HCT116 (cell line): ENCODE measurements at regions not wholly inside any gene's neighbourhood (a gene's known extent, or its start where the extent isn't known, plus 50 kb on each side); places are given as distances from the start of the nearest gene placed in this dataset.
"Not testable (repeated sequence)": the region's sequence is repeated elsewhere in the genome, so short reads cannot be mapped to it uniquely, and the experiment has no call there.

Source experiments
- ATAC-seq: fragments of 200-7000 bp; cut with Tn5 transposase; 2 replicates; pipeline ENCODE4 v1.9.1; 2020; ENCODE audit warnings: mild to moderate bottlenecking, moderate library complexity
- BruUV-seq: library from RNA; stranded (reverse); fragments of 400-500 nt; replicated peaks from 2 replicates; lab custom pipeline; 2021; lab: Mats Ljungman, UMichigan
- CTCF ChIA-PET: fragments of 300-600 bp; sonication (Branson Sonifier 250); formaldehyde crosslinking; loops from one replicate; lab custom pipeline; 2021; ENCODE audit warnings: antibody characterized with exemption; lab: Charles Lee
- POLR2A ChIA-PET: fragments of 300-600, 350-600 bp; sonication (Branson Sonifier 250); formaldehyde crosslinking; loops from one replicate; lab custom pipeline; 2021; ENCODE audit warnings: antibody characterized with exemption; lab: Charles Lee
- RAD21 ChIA-PET, 2 experiments: fragments of 300-600 bp; sonication (Branson Sonifier 250); formaldehyde crosslinking; loops; one replicate each; lab custom pipeline; 2023; ENCODE audit warnings: low total read pairs in 2 of 2; ENCODE audit not compliant: uncharacterized antibody in 2 of 2, unreplicated experiment in 2 of 2, low non-redundant PET in 1 of 2; lab: Charles Lee
- DNase-seq: peaks from one replicate; pipeline ENCODE4 v3.0.0-alpha.2; 2010; ENCODE audit warnings: low read depth, low spot score
- H2AFZ ChIP-seq: fragments of 200-600 bp; shearing (Covaris generic), sonication (generic); 2 replicates; pipeline ENCODE4 v1.6.1; 2017; ENCODE audit warnings: low read depth, mixed run types, mixed read lengths, antibody characterized with exemption, low read length; ENCODE audit not compliant: poor library complexity, severe bottlenecking
- H3K27ac ChIP-seq: 2 replicates; pipeline ENCODE4 v1.5.1; 2012; ENCODE audit warnings: low read depth, low read length
- H3K27me3 ChIP-seq: fragments of 200-600 bp; sonication (generic); 2 replicates; pipeline ENCODE4 v1.6.1; 2016; ENCODE audit warnings: mixed run types, low read length, mixed read lengths; ENCODE audit not compliant: insufficient read depth
- H3K36me3 ChIP-seq, 2 experiments: fragments of 200-500 bp in 1 of 2; fragments of 200-600 bp in 1 of 2; sonication (Bioruptor generic) in 1 of 2; sonication (generic) in 1 of 2; 2 replicates each; pipeline versions ENCODE4 v1.5.1 to v1.6.1; 2014 to 2016; ENCODE audit warnings: low read length in 2 of 2, inconsistent platforms in 1 of 2, mixed read lengths in 1 of 2, mixed run types in 1 of 2; ENCODE audit not compliant: insufficient read depth in 2 of 2, control insufficient read depth in 1 of 2
- H3K4me1 ChIP-seq, 2 experiments: fragments of 200-600 bp in 1 of 2; sonication (generic) in 1 of 2; 2 replicates each; pipeline versions ENCODE4 v1.5.1 to v1.6.1; 2012 to 2017; ENCODE audit warnings: low read length in 2 of 2, inconsistent platforms in 1 of 2, mild to moderate bottlenecking in 1 of 2, mixed read lengths in 1 of 2, mixed run types in 1 of 2, moderate library complexity in 1 of 2; ENCODE audit not compliant: insufficient read depth in 2 of 2, control insufficient read depth in 1 of 2
- H3K4me2 ChIP-seq: fragments of 200-600 bp; sonication (generic); 2 replicates; pipeline ENCODE4 v1.6.1; 2017; ENCODE audit warnings: mixed run types, low read length, mixed read lengths
- H3K4me3 ChIP-seq, 2 experiments: fragments of 200-600 bp in 1 of 2; sonication (generic) in 1 of 2; replicated peaks in 1 of 2; 2 replicates each; pipeline ENCODE4 v1.5.1; 2011 to 2016; ENCODE audit warnings: low read length in 2 of 2, control low read depth in 1 of 2, low read depth in 1 of 2, mild to moderate bottlenecking in 1 of 2, mixed read lengths in 1 of 2, mixed run types in 1 of 2
- H3K79me2 ChIP-seq: fragments of 200-600 bp; sonication (generic); 2 replicates; pipeline ENCODE4 v1.6.1; 2017; ENCODE audit warnings: mild to moderate bottlenecking, mixed run types, low read length, moderate library complexity, mixed read lengths; ENCODE audit not compliant: insufficient read depth
- H3K9ac ChIP-seq: fragments of 200-600 bp; sonication (generic); 2 replicates; pipeline ENCODE4 v1.6.1; 2016; ENCODE audit warnings: low read length, mixed read lengths
- H3K9me2 ChIP-seq: fragments of 200-600 bp; sonication (generic), shearing (Covaris generic); 2 replicates; pipeline ENCODE4 v1.6.1; 2017; ENCODE audit warnings: mixed run types, mild to moderate bottlenecking, moderate library complexity; ENCODE audit not compliant: insufficient read depth
- H3K9me3 ChIP-seq, 2 experiments: fragments of 200-500 bp in 1 of 2; fragments of 200-600 bp in 1 of 2; sonication (Bioruptor generic) in 1 of 2; sonication (generic) in 1 of 2; 2 replicates each; pipeline ENCODE4 v1.6.1; 2014 to 2017; ENCODE audit warnings: low read length in 2 of 2, mixed read lengths in 2 of 2, inconsistent platforms in 1 of 2, low read depth in 1 of 2, mild to moderate bottlenecking in 1 of 2, mixed run types in 1 of 2, moderate library complexity in 1 of 2; ENCODE audit not compliant: control insufficient read depth in 1 of 2, insufficient read depth in 1 of 2
- H4K20me1 ChIP-seq: fragments of 200-600 bp; sonication (generic), shearing (Covaris generic); 2 replicates; pipeline ENCODE4 v1.6.1; 2017; ENCODE audit warnings: mixed run types, mild to moderate bottlenecking, moderate library complexity; ENCODE audit not compliant: insufficient read depth
- TCF7L2 ChIP-seq: IDR thresholded peaks from 2 replicates; pipeline ENCODE4 v1.7.0; 2011; ENCODE audit warnings: borderline replicate concordance, inconsistent platforms; ENCODE audit not compliant: insufficient read depth, insufficient read length; ENCODE audit errors: extremely low read depth
- ZFX ChIP-seq: fragments of 450-650 bp; IDR thresholded peaks from 2 replicates; pipeline ENCODE4 v1.6.1; 2017
- intact Hi-C: fragments of 100-400 bp; cut with micrococcal nuclease; formaldehyde crosslinking; loops from 2 replicates; pipeline ENCODE4 v1.10.0; 2022

DNA sequence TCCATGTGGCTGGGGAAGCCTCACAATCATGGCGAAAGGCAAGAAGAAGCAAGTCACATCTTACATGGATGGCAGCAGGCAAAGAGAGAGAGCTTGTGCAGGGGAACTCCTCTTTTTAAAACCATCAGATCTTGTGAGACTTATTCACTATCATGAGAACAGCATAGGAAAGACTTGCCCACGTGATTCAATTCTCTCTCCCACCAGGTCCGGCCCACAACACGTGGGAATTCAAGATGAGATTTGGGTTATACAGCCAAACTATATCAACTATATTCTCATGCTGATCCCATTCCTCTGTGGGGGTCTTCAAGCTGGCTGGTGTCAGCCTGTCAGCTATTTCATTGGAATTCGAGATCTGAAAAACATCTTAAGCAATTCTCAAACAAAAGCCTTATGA is 56.7 kb upstream of the RBM24 start:
- ATAC-seq, H2AFZ ChIP-seq, H3K4me3 ChIP-seq, H3K36me3 ChIP-seq, H3K9ac ChIP-seq, H3K4me2 ChIP-seq, H3K27me3 ChIP-seq, H3K27ac ChIP-seq, POLR2A ChIA-PET, BruUV-seq, H3K9me3 ChIP-seq, DNase-seq, RAD21 ChIA-PET, H4K20me1 ChIP-seq, H3K79me2 ChIP-seq, H3K4me1 ChIP-seq, CTCF ChIA-PET, H3K9me2 ChIP-seq, intact Hi-C loops: not testable (repeated sequence)

DNA sequence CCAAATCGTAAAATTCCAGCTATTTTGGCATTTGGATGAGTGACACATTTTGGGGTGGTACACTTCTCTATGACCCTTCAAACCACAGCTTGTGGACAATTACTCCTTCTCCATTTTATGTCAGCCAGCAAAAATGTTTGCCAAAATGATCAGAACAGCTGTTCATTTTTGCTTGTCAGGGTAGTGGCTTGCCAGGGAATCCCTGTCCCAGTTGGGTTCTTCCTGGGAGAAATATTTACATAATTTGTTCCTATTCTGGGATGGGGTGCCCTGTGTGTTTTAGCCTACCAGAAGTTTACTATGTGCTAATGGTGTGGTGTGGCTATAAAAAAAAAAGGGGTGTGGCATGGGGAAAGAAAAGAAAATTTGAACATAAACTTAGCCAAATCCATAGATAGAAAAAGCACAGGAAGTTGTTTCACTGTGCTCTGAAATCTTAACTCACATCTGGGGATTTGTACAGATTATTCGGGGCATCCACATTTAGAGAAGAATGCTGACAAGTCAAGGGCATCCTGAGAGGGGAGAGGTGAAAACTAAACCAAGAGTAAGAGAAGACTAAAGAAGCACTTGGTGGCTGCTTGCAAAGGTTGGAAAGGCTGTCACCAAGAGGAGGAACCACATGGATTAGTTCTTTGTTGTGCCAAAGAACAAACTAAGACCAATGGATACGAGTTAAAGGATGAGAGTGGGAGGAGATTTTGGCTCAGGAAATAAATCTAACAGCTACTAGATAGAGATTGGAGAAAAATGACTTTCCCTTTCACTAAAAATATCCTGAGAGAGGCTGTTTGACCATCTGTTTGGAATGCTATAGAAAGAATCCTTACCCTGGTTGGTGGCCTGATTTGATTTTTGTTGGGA is 55.2 kb upstream of the RBM24 start:
- RAD21 ChIA-PET = no interaction called here
- intact Hi-C loops = no loop called here

More for the DNA sequence above, 55.2 kb upstream of the RBM24 start:
- TF ChIP-seq TCF7L2 = no peak
- no peak for TF ChIP-seq ZFX
- Histone ChIP-seq H3K27ac (no peak overlapping the region), H3K9me2 (no peaks in the 10 kb centered on the region), H3K79me2 (no peaks in the 10 kb centered on the region), H3K27me3 (no peaks in the 10 kb centered on the region), H3K4me2 (no peak overlapping the region), H3K4me1 (no peaks in the 10 kb centered on the region), H4K20me1 (no peaks in the 10 kb centered on the region), H3K4me3 (no peak overlapping the region), H3K9ac (no peak overlapping the region), H3K9me3 (no peaks in the 10 kb centered on the region), H3K36me3 (no peaks in the 10 kb centered on the region), H2AFZ (no peak overlapping the region)
- DNase-seq (no peak), ATAC-seq (no peak)
- CTCF ChIA-PET = no interaction called here
- BruUV-seq = no TSS peak
- POLR2A ChIA-PET = no interaction called here
